ENCODE measurements at regions not wholly inside any gene's neighbourhood (a gene's known extent, or its start where the extent isn't known, plus 50 kb on each side); places are given as distances from the start of the nearest gene placed in this dataset.

DNA sequence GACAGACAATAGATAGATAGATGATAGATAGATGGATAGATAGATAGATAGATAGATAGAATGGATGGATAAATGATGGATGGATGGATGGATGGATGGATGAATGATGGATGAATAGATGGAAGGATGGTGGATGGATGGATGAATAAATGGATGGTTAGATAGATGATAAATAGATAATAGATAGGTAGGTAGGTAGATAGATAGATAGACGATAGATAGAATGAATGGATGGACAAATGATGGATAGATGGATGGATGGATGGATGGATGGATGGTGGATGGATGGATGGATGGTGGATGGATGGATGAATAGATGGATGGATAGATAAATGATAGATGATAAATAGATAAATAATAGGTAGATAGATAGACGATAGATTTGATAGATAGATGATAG is 287.4 kb downstream of the CRLF2 start:
- DNase-seq (ENCODE audit: extremely low spot score, unreplicated experiment), result no peak
- Mint-ChIP-seq H3K9me3 (ENCODE audit: unreplicated experiment) (no peaks in the 10 kb centered on the region), H3K4me3 (ENCODE audit: unreplicated experiment) (no peak overlapping the region), H3K36me3 (ENCODE audit: unreplicated experiment) (no peaks in the 10 kb centered on the region), H3K27me3 (ENCODE audit: unreplicated experiment) (no peaks in the 10 kb centered on the region), H3K27ac (ENCODE audit: unreplicated experiment) (no peak overlapping the region), H3K4me1 (ENCODE audit: unreplicated experiment) (no peaks in the 10 kb centered on the region)
- TF ChIP-seq, protein P1, sequence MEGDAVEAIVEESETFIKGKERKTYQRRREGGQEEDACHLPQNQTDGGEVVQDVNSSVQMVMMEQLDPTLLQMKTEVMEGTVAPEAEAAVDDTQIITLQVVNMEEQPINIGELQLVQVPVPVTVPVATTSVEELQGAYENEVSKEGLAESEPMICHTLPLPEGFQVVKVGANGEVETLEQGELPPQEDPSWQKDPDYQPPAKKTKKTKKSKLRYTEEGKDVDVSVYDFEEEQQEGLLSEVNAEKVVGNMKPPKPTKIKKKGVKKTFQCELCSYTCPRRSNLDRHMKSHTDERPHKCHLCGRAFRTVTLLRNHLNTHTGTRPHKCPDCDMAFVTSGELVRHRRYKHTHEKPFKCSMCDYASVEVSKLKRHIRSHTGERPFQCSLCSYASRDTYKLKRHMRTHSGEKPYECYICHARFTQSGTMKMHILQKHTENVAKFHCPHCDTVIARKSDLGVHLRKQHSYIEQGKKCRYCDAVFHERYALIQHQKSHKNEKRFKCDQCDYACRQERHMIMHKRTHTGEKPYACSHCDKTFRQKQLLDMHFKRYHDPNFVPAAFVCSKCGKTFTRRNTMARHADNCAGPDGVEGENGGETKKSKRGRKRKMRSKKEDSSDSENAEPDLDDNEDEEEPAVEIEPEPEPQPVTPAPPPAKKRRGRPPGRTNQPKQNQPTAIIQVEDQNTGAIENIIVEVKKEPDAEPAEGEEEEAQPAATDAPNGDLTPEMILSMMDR (IDR thresholded peaks at IDR 0.05), result no peak

DNA sequence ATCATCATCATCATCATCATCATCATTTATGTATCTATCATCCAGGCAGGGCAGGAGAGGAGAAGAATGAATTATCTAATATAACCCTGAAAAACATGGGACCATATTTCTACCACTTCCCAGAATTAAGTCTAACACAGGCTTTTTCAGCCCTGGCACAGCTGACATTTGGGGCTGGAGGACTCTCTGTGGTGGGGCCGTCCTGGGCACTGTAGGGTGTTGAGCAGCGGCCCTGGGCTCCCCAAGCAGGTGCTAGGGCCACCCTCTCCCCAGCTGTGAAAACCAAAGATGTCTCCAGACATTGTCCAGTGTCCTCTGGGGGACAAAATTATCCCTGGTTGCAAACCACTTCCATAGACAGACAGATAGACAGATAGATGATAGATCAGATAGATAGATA is 288.4 kb downstream of the CRLF2 start:
- peak; percentile 40 for DNase-seq (ENCODE audit: extremely low spot score, unreplicated experiment)
- H3K4me1 Mint-ChIP-seq (ENCODE audit: unreplicated experiment), result no peaks in the 10 kb centered on the region
- TF ChIP-seq, protein P1 (IDR thresholded peaks at IDR 0.05), result no peak
- no peak overlapping the region for H3K27ac Mint-ChIP-seq (ENCODE audit: unreplicated experiment)
- no peaks in the 10 kb centered on the region for H3K9me3 Mint-ChIP-seq (ENCODE audit: unreplicated experiment)
- no peak overlapping the region for H3K4me3 Mint-ChIP-seq (ENCODE audit: unreplicated experiment)
- no peaks in the 10 kb centered on the region for H3K27me3 Mint-ChIP-seq (ENCODE audit: unreplicated experiment)
- no peaks in the 10 kb centered on the region for H3K36me3 Mint-ChIP-seq (ENCODE audit: unreplicated experiment)

- H3K27me3 Mint-ChIP-seq (ENCODE audit: unreplicated experiment), result no peaks in the 10 kb centered on the region
- no peak overlapping the region for H3K27ac Mint-ChIP-seq (ENCODE audit: unreplicated experiment)
- TF ChIP-seq, protein P1 (IDR thresholded peaks at IDR 0.05), result no peak
- peak; percentile 78 for DNase-seq (ENCODE audit: extremely low spot score, unreplicated experiment)
- H3K36me3 Mint-ChIP-seq (ENCODE audit: unreplicated experiment), result no peaks in the 10 kb centered on the region
- no peak overlapping the region for H3K4me3 Mint-ChIP-seq (ENCODE audit: unreplicated experiment)
- H3K4me1 Mint-ChIP-seq (ENCODE audit: unreplicated experiment), result no peaks in the 10 kb centered on the region
- no peaks in the 10 kb centered on the region for H3K9me3 Mint-ChIP-seq (ENCODE audit: unreplicated experiment)
These were observed 289.7 kb downstream of the SHOX start for GRCh38 chrX:920234-920799.

- Mint-ChIP-seq H3K9me3 (ENCODE audit: unreplicated experiment) (peaks cover 4% of the 10 kb centered on the region), H3K36me3 (ENCODE audit: unreplicated experiment) (no peaks in the 10 kb centered on the region), H3K27ac (ENCODE audit: unreplicated experiment) (no peak overlapping the region), H3K4me3 (ENCODE audit: unreplicated experiment) (no peak overlapping the region), H3K27me3 (ENCODE audit: unreplicated experiment) (no peaks in the 10 kb centered on the region), H3K4me1 (ENCODE audit: unreplicated experiment) (no peaks in the 10 kb centered on the region)
- DNase-seq (ENCODE audit: extremely low spot score, unreplicated experiment), result peak; percentile 27
- TF ChIP-seq, protein P1 (IDR thresholded peaks at IDR 0.05), result no peak
These were observed 285.6 kb downstream of the SHOX start for GRCh38 chrX:916230-916599.

- Mint-ChIP-seq H3K27ac (ENCODE audit: unreplicated experiment) (no peak overlapping the region), H3K36me3 (ENCODE audit: unreplicated experiment) (no peaks in the 10 kb centered on the region), H3K27me3 (ENCODE audit: unreplicated experiment) (no peaks in the 10 kb centered on the region)
These were observed 285.0 kb downstream of the SHOX start for GRCh38 chrX:915427-916229.

More at GRCh38 chrX:915427-916229, 285.0 kb downstream of the SHOX start:
- DNase-seq (ENCODE audit: extremely low spot score, unreplicated experiment), result peak; percentile 79
- TF ChIP-seq, protein P1 (IDR thresholded peaks at IDR 0.05), result no peak
- no peak overlapping the region for H3K4me3 Mint-ChIP-seq (ENCODE audit: unreplicated experiment)
- no peaks in the 10 kb centered on the region for H3K4me1 Mint-ChIP-seq (ENCODE audit: unreplicated experiment)
- H3K9me3 Mint-ChIP-seq (ENCODE audit: unreplicated experiment), result peaks cover 4% of the 10 kb centered on the region

All from osteocyte (in vitro differentiated cells).